Neuron (in vitro differentiated cells): ENCODE measurements at regions not wholly inside any gene's neighbourhood (a gene's known extent, or its start where the extent isn't known, plus 50 kb on each side); places are given as distances from the start of the nearest gene placed in this dataset.

Experiments
- H2AFZ ChIP-seq: one replicate; pipeline ENCODE4 v1.6.1; 2013; ENCODE audit warnings: low read depth, mild to moderate bottlenecking, inconsistent platforms, low read length, moderate library complexity
- H3K27me3 ChIP-seq: one replicate; pipeline ENCODE4 v1.6.1; 2013; ENCODE audit warnings: low read length; ENCODE audit not compliant: insufficient read depth
- H3K36me3 ChIP-seq: one replicate; pipeline ENCODE4 v1.6.1; 2013; ENCODE audit warnings: low read length; ENCODE audit not compliant: insufficient read depth
- H3K4me1 ChIP-seq: one replicate; pipeline ENCODE4 v1.6.1; 2013; ENCODE audit warnings: low read length; ENCODE audit not compliant: insufficient read depth
- H3K4me3 ChIP-seq: 2 replicates; pipeline ENCODE4 v1.5.1; 2013; ENCODE audit warnings: mild to moderate bottlenecking, low read length, moderate library complexity
- H3K9me3 ChIP-seq: one replicate; pipeline ENCODE4 v1.6.1; 2013; ENCODE audit warnings: low read length

- H3K4me3 ChIP-seq = no peak overlapping the region
- no peak overlapping the region for H2AFZ ChIP-seq
- no peaks in the 10 kb centered on the region for H3K4me1 ChIP-seq
Measured at GRCh38 chr11:115895594-115895993, 391.4 kb upstream of the CADM1 start.

GRCh38 chr11:115894176-115894575 lies 390.0 kb upstream of the CADM1 start:
- Histone ChIP-seq H3K36me3 (no peaks in the 10 kb centered on the region), H3K4me3 (no peak overlapping the region)

More at GRCh38 chr11:115895594-115895993, 391.4 kb upstream of the CADM1 start:
- Histone ChIP-seq H3K27me3 (no peaks in the 10 kb centered on the region), H3K9me3 (no peaks in the 10 kb centered on the region), H3K36me3 (no peaks in the 10 kb centered on the region)

GRCh38 chr11:115893461-115894099 lies 389.4 kb upstream of the CADM1 start:
- Histone ChIP-seq H3K4me1 (no peaks in the 10 kb centered on the region), H3K36me3 (no peaks in the 10 kb centered on the region), H3K4me3 (no peak overlapping the region), H2AFZ (no peak overlapping the region), H3K27me3 (no peaks in the 10 kb centered on the region), H3K9me3 (no peaks in the 10 kb centered on the region)

More at GRCh38 chr11:115894176-115894575, 390.0 kb upstream of the CADM1 start:
- no peaks in the 10 kb centered on the region for H3K27me3 ChIP-seq
- no peak overlapping the region for H2AFZ ChIP-seq
- H3K9me3 ChIP-seq = no peaks in the 10 kb centered on the region
- no peaks in the 10 kb centered on the region for H3K4me1 ChIP-seq

- H3K9me3 ChIP-seq = no peaks in the 10 kb centered on the region
- H2AFZ ChIP-seq = no peak overlapping the region
- no peaks in the 10 kb centered on the region for H3K4me1 ChIP-seq
- H3K27me3 ChIP-seq = no peaks in the 10 kb centered on the region
- no peak overlapping the region for H3K4me3 ChIP-seq
- no peaks in the 10 kb centered on the region for H3K36me3 ChIP-seq
Measured at GRCh38 chr11:115892016-115892415, 387.8 kb upstream of the CADM1 start.

- no peaks in the 10 kb centered on the region for H3K36me3 ChIP-seq
- H3K9me3 ChIP-seq = no peaks in the 10 kb centered on the region
- H3K27me3 ChIP-seq = no peaks in the 10 kb centered on the region
- H2AFZ ChIP-seq = no peak overlapping the region
- no peak overlapping the region for H3K4me3 ChIP-seq
- H3K4me1 ChIP-seq = no peaks in the 10 kb centered on the region
Measured at GRCh38 chr11:115891581-115891980, 387.4 kb upstream of the CADM1 start.

GRCh38 chr11:115890500-115890899 lies 386.3 kb upstream of the CADM1 start:
- no peak overlapping the region for H3K4me3 ChIP-seq
- peaks cover 1% of the 10 kb centered on the region for H3K4me1 ChIP-seq
- H2AFZ ChIP-seq = no peak overlapping the region
- no peaks in the 10 kb centered on the region for H3K27me3 ChIP-seq
- no peaks in the 10 kb centered on the region for H3K36me3 ChIP-seq
- no peaks in the 10 kb centered on the region for H3K9me3 ChIP-seq

GRCh38 chr11:115889712-115890111 lies 385.5 kb upstream of the CADM1 start:
- H3K4me1 ChIP-seq = peaks cover 9% of the 10 kb centered on the region
- H2AFZ ChIP-seq = no peak overlapping the region
- no peaks in the 10 kb centered on the region for H3K36me3 ChIP-seq
- H3K27me3 ChIP-seq = no peaks in the 10 kb centered on the region
- no peak overlapping the region for H3K4me3 ChIP-seq
- no peaks in the 10 kb centered on the region for H3K9me3 ChIP-seq

- H2AFZ ChIP-seq = no peak overlapping the region
- H3K4me1 ChIP-seq = peaks cover 10% of the 10 kb centered on the region
- H3K27me3 ChIP-seq = no peaks in the 10 kb centered on the region
- H3K4me3 ChIP-seq = no peak overlapping the region
- no peaks in the 10 kb centered on the region for H3K36me3 ChIP-seq
- no peaks in the 10 kb centered on the region for H3K9me3 ChIP-seq
Measured at GRCh38 chr11:115887727-115888126, 383.5 kb upstream of the CADM1 start.

GRCh38 chr11:115887316-115887715 lies 383.1 kb upstream of the CADM1 start:
- no peaks in the 10 kb centered on the region for H3K36me3 ChIP-seq
- H3K9me3 ChIP-seq = no peaks in the 10 kb centered on the region

GRCh38 chr11:115886422-115886733 lies 382.2 kb upstream of the CADM1 start:
- H3K27me3 ChIP-seq = no peaks in the 10 kb centered on the region
- peaks cover 10% of the 10 kb centered on the region for H3K4me1 ChIP-seq
- H3K4me3 ChIP-seq = no peak overlapping the region
- H3K9me3 ChIP-seq = no peaks in the 10 kb centered on the region
- no peaks in the 10 kb centered on the region for H3K36me3 ChIP-seq
- no peak overlapping the region for H2AFZ ChIP-seq

More at GRCh38 chr11:115887316-115887715, 383.1 kb upstream of the CADM1 start:
- Histone ChIP-seq H3K4me3 (no peak overlapping the region), H3K27me3 (no peaks in the 10 kb centered on the region), H3K4me1 (peaks cover 10% of the 10 kb centered on the region), H2AFZ (no peak overlapping the region)

- Histone ChIP-seq H3K4me3 (no peak overlapping the region), H3K36me3 (no peaks in the 10 kb centered on the region), H3K4me1 (peaks cover 10% of the 10 kb centered on the region), H3K27me3 (no peaks in the 10 kb centered on the region), H2AFZ (peak overlapping the region; percentile 67), H3K9me3 (no peaks in the 10 kb centered on the region)
Measured at GRCh38 chr11:115885535-115886421, 381.6 kb upstream of the CADM1 start.

GRCh38 chr11:115884800-115885534 lies 380.8 kb upstream of the CADM1 start:
- Histone ChIP-seq H3K4me1 (peaks cover 10% of the 10 kb centered on the region), H3K4me3 (no peak overlapping the region), H2AFZ (peak overlapping the region; percentile 67), H3K36me3 (no peaks in the 10 kb centered on the region), H3K27me3 (no peaks in the 10 kb centered on the region), H3K9me3 (no peaks in the 10 kb centered on the region)

GRCh38 chr11:115874843-115875242 lies 370.6 kb upstream of the CADM1 start:
- H3K4me3 ChIP-seq = no peak overlapping the region

More at GRCh38 chr11:115874843-115875242, 370.6 kb upstream of the CADM1 start:
- Histone ChIP-seq H2AFZ (no peak overlapping the region), H3K36me3 (no peaks in the 10 kb centered on the region), H3K9me3 (no peaks in the 10 kb centered on the region), H3K27me3 (peaks cover 2% of the 10 kb centered on the region), H3K4me1 (no peaks in the 10 kb centered on the region)
